HG03097 (cell line): ENCODE measurements at regions not wholly inside any gene's neighbourhood (a gene's known extent, or its start where the extent isn't known, plus 50 kb on each side); places are given as distances from the start of the nearest gene placed in this dataset.

Source experiments
- ATAC-seq: cut with Tn5 transposase; IDR thresholded peaks from one replicate; pipeline ENCODE4 v1.9.1; 2021; ENCODE audit not compliant: unreplicated experiment, low FRiP score

DNA sequence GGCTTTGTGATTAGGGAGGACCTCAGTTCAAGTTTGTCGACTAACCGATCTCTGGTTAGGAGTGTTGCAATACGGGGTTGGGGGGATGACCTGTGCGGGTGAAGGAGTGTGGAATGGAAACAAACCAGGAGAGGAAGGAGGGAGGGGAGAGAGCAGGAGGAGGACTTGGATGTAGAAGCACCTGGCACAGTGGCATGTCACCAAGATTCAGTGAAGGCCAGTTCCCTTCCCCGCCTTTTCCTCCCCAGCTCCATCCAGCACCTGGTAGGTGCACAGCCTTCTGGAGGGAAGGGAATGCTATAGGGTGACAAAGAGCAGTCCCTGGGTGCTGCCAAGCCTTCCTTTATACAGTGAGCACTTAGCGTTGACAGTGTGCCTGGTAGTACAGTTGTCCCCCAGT, 107.4 kb upstream of the CRHR1 start:
- ATAC-seq, result no peak

DNA sequence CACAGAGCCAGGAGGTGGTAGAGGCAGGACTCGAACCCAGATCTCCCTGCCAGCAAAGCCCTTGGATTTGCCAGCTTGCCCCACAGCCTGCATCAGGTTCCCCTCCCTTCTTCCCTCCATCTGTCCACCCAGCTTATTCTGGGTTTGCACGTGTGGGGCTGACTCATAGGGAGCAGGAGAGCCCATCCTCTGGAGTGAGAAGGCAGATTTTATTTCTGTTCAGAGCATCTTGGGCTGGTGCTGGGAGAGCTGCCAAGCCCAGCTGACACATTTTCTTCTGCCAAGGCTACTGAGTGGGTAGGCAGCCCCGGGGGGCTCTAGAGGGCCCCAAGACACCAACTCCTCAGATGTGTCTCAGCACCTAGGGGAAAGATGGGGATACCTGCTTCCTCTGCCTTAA, 106.3 kb upstream of the CRHR1 start:
- ATAC-seq, result no peak

GRCh38 chr17:45679426-45679825, 104.7 kb upstream of the CRHR1 start:
- no peak for ATAC-seq

DNA sequence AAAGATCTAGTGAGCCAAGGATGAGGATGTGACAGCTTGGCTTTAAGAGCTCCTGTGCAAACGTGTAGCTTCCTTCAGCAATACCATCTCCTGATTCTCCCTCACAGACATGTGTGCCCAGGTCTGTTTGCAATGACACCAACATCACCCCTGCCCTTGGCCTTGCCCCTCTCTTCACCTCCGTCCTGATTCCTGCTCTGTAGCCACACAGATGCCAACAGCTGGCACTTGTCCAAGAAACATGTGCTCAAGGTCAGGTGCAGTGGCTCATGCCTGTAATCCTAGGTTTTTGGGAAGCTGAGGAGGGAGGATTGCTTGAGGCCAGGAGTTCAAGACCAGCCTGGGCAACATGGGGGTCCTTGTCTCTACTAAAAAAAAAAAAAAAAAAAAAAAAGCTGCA, 103.8 kb upstream of the CRHR1 start:
- no peak for ATAC-seq

DNA sequence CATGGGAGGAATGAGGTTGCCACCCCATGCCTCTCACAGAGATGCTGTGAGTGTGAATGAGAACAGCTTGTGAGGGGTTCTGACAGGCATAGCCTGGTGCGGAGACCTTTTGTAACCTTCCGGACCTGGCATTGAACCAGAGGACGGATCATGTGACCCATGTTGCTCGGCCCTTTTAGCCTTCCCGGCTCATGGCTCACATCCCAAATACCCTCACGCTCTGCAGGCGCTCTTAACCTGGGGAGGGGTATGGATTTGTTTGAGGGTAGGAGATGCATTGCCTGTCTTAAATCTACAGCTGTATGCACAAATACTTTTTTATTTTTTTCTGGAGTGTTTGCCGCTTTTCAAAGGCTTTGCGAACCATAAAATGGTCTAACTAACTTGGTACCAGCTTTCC, 102.4 kb upstream of the CRHR1 start:
- no peak for ATAC-seq

GRCh38 chr17:45686250-45686649, 97.9 kb upstream of the CRHR1 start:
- ATAC-seq, result no peak

DNA sequence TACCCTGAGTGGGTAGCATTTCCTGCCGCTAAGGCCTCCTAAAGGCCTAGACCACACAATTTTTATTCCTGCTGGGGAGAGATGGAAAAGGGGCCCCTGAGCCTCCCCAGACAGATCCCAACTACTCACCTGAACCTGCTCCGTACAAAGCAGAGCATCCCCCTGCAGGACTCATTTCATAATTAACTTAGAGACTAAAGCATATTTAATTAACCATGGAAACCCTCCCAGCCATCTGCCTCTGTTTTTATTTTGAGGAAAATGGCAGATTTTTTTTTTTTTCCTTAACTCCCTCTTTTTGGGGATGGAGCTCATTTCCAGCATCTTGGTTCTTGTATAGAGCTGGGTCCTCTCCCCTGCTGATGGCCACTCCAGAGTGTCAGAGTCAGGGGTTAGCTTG, 96.5 kb upstream of the CRHR1 start:
- ATAC-seq, result no peak

DNA sequence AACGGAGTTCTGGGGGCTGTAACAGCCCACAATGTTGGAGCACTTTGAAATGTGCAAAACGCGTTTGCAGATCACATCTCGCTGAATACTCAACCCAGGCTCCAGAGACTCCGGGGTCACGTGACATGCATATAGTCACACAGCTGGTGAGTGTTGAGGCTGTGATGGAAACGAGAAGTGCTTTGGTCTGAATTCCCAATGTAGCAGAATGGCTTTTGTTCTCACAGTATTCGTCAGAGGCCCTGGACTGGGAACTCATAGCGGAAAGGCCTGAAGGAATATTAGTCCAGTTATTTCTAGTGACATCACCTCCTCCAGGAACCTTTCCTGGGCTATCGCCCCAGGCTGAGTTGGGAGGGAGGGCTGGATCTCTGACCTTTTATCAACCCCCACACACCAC, 95.8 kb upstream of the CRHR1 start:
- ATAC-seq, result no peak

GRCh38 chr17:45688820-45689219, 95.3 kb upstream of the CRHR1 start:
- ATAC-seq, result no peak

- ATAC-seq, result no peak
Observed at GRCh38 chr17:45689451-45689850, 94.7 kb upstream of the CRHR1 start.

GRCh38 chr17:45690625-45691275, 93.4 kb upstream of the CRHR1 start:
- no peak for ATAC-seq

- ATAC-seq, result no peak
Observed at GRCh38 chr17:45692661-45693060, 91.5 kb upstream of the CRHR1 start.

DNA sequence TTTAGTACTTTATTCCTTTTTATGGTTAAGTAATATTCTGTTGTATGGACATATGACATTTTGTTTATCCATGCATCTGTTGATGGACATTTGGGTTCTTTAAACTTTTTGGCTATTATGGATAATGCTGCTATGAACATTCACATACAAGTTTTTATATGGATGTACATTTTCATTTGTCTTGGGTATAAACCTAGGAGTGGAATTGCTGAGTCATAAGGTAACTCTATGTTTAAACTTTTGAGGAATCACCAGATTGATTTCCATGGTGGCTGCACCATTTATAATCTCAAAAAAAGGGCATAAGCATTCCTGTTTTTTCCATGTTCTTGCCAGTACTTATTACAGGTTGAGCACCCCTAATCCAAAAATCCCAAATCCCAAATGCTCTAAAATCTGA, 90.3 kb upstream of the CRHR1 start:
- ATAC-seq, result no peak

DNA sequence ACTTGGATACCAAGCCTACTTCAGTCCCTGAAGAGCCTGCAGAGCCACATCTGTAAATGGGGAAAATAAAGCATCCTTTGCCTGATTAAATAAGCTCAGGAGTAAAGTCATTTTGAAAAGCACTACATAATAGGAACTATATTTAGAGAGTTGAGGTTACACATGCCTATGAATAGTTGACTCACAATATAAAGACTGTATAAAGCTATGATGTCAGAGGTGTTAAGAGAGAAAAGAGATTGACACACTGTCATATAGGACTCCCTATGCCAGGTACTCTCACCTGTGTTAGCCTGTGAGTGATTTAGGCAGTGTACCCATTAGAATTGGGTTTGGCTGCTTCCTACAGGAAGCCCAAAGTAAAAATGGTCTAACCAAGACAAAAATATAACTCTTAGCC, 87.7 kb upstream of the CRHR1 start:
- no peak for ATAC-seq

- no peak for ATAC-seq
Observed at GRCh38 chr17:45697076-45697475, 87.0 kb upstream of the CRHR1 start.

DNA sequence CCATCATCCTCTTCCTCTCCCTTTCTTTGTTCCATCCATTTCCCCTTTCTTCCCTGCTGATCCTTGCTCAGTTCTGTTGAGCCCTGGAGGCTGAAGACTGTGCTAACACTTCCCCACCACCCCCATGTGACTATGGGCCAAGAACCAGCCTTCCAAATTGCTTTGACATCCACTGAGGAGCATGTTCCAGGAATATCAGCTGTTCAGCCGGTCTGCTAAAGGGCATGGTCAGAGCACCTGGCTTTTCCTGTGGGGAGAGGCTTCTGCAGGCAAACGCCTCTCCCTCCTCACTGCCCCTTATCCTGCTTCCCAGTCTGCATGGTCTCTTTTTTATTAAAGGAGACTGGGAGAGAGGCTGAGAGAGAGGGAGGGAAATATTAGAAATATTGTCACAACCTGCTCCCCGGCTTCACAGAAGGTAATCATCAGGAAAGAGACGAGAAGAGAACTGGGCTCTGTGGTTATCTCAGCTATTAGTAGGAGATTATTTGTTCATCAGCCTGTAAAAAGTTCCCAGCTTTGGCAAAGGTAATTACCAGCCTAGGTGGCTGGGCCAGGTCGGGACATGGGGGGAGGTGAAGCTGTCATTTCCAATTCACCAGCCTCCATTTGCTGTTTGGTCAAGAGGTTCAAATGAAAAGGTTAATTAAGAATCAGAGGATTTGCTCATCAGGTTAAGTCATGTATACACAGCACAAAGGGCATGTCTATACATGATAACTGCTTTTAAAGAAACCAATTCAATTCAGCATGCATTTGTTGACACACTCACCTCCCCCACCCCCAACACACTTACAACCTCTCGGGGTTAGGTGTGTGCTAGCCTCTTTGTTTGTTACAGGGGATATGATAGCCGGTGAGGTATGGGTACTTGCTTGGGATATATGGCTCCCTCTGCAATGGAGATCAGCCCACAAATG, 83.7 kb upstream of the CRHR1 start:
- no peak for ATAC-seq

- no peak for ATAC-seq
Observed at GRCh38 chr17:45702666-45703266, 81.4 kb upstream of the CRHR1 start.

DNA sequence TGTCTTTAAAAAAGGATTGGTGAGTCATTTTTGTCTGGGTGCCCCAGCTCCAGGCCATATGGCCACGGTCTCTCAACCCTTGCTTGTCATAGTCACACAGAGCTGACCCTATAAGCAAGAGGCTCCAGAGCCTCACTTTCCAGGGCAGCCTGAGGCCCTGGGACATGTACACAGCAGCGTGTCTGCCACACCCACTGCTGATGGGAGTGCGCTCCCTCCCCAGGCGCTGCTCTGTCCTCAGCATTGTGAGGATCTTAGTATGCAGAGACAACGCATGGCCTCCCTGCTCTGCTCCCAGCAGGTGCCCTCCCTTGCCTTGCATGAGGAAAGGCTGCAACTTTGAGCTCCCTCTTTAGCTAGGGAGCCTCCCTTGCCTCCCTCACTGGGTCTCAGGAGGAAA, 80.8 kb upstream of the CRHR1 start:
- ATAC-seq, result no peak

- no peak for ATAC-seq
Observed at GRCh38 chr17:45703806-45704205, 80.3 kb upstream of the CRHR1 start.

GRCh38 chr17:45704251-45704650, 79.9 kb upstream of the CRHR1 start:
- no peak for ATAC-seq

- no peak for ATAC-seq
Observed at GRCh38 chr17:45705123-45706009, 78.8 kb upstream of the CRHR1 start.
